GM12878 (cell line): ENCODE measurements at regions not wholly inside any gene's neighbourhood (a gene's known extent, or its start where the extent isn't known, plus 50 kb on each side); places are given as distances from the start of the nearest gene placed in this dataset.

Source experiments
- ATAC-seq: fragments of 200-7000 bp; cut with Tn5 transposase; 3 replicates; pipeline ENCODE4 v1.9.1; 2020; ENCODE audit warnings: mild to moderate bottlenecking, moderate library complexity
- BruUV-seq: library from RNA; stranded (reverse); fragments of 400-500 nt; replicated peaks from 2 replicates; lab custom pipeline; 2021; lab: Mats Ljungman, UMichigan
- CTCF ChIA-PET: fragments of 300-600 bp; sonication (Branson Sonifier 250); formaldehyde crosslinking; extraction: SDS; loops from one replicate; lab custom pipeline; 2021; ENCODE audit warnings: inconsistent platforms; lab: Yijun Ruan, JAX
- POLR2A ChIA-PET: fragments of 350-600 bp; formaldehyde crosslinking; extraction: SDS; loops from one replicate; lab custom pipeline; 2021; ENCODE audit warnings: inconsistent platforms; lab: Charles Lee
- RAD21 ChIA-PET: fragments of 300-600 bp; sonication (Branson Sonifier 250); formaldehyde crosslinking; loops from one replicate; lab custom pipeline; 2023; ENCODE audit warnings: antibody characterized with exemption; ENCODE audit not compliant: unreplicated experiment; lab: Charles Lee
- SMC1A ChIA-PET: fragments of 300-600 bp; sonication (Branson Sonifier 250); formaldehyde crosslinking; loops from one replicate; lab custom pipeline; 2023; ENCODE audit not compliant: unreplicated experiment, uncharacterized antibody; lab: Charles Lee
- DNase-seq: peaks from one replicate; pipeline ENCODE4 v3.0.0-alpha.2; 2011; ENCODE audit warnings: low read depth, low spot score
- FAIRE-seq: peaks from 3 replicates; lab custom pipeline; 2011; peaks lifted over from hg19 to GRCh38; lab: Jason Lieb, UNC
- H2AFZ ChIP-seq: 2 replicates; pipeline ENCODE4 v1.6.0; 2011; ENCODE audit warnings: low read depth, low read length, control low read depth; ENCODE audit not compliant: control insufficient read depth
- H3K27ac ChIP-seq: 2 replicates; pipeline ENCODE4 v1.5.1; 2011; ENCODE audit warnings: control low read depth; ENCODE audit not compliant: control insufficient read depth, insufficient read depth
- H3K27me3 ChIP-seq, 2 experiments: replicated peaks in 1 of 2; 2 replicates each; pipeline versions ENCODE4 v1.6.0 to v1.6.1; 2011; ENCODE audit warnings: low read length in 1 of 2; ENCODE audit not compliant: control insufficient read depth in 2 of 2, insufficient read depth in 2 of 2
- H3K36me3 ChIP-seq, 2 experiments: 2 replicates each; pipeline ENCODE4 v1.5.1; 2011; ENCODE audit warnings: low read length in 1 of 2; ENCODE audit not compliant: control insufficient read depth in 2 of 2, insufficient read depth in 2 of 2
- H3K4me1 ChIP-seq: 2 replicates; pipeline ENCODE4 v1.6.1; 2011; ENCODE audit warnings: mild to moderate bottlenecking, low read length, moderate library complexity, mixed read lengths; ENCODE audit not compliant: control insufficient read depth, insufficient read depth
- H3K4me2 ChIP-seq: 2 replicates; pipeline ENCODE4 v1.6.0; 2011; ENCODE audit warnings: control low read depth; ENCODE audit not compliant: control insufficient read depth, insufficient read depth
- H3K4me3 ChIP-seq: fragments of 200-600 bp; sonication (generic); 2 replicates; pipeline ENCODE4 v1.5.1; 2016
- H3K79me2 ChIP-seq: 2 replicates; pipeline ENCODE4 v1.6.0; 2011; ENCODE audit warnings: low read length; ENCODE audit not compliant: control insufficient read depth, insufficient read depth
- H3K9ac ChIP-seq: 2 replicates; pipeline ENCODE4 v1.8.0; 2011; ENCODE audit warnings: low read length, control low read depth, mixed read lengths; ENCODE audit not compliant: control insufficient read depth, insufficient read depth
- H3K9me3 ChIP-seq: replicated peaks from 3 replicates; pipeline ENCODE4 v1.5.1; 2011; ENCODE audit warnings: mild to moderate bottlenecking, low read length; ENCODE audit not compliant: control insufficient read depth, insufficient read depth
- H4K20me1 ChIP-seq: 2 replicates; pipeline ENCODE4 v1.6.0; 2011; ENCODE audit not compliant: control insufficient read depth, insufficient read depth
- CEBPB ChIP-seq, 2 experiments: fragments of 150-350 bp in 1 of 2; IDR thresholded peaks; 2 replicates each; pipeline ENCODE4 v1.6.1; 2012 to 2014; ENCODE audit warnings: low read depth in 2 of 2, low read length in 2 of 2, borderline replicate concordance in 1 of 2, inconsistent platforms in 1 of 2
- CHD1 ChIP-seq: IDR thresholded peaks from 2 replicates; pipeline ENCODE4 v1.6.1; 2012; ENCODE audit warnings: low read depth, low read length, improper control_type of control experiment
- EED ChIP-seq: sonication (generic); IDR thresholded peaks from 2 replicates; pipeline ENCODE4 v1.6.1; 2016; ENCODE audit warnings: antibody characterized with exemption, low read depth
- ETV6 ChIP-seq, 2 experiments: fragments of 450-650 bp in 1 of 2; IDR thresholded peaks in 1 of 2; conservative IDR thresholded peaks in 1 of 2; 2 replicates each; pipeline ENCODE4 v1.6.1; 2014; ENCODE audit warnings: antibody characterized with exemption in 1 of 2, borderline replicate concordance in 1 of 2, low read depth in 1 of 2, mild to moderate bottlenecking in 1 of 2, moderate library complexity in 1 of 2
- KDM1A ChIP-seq: fragments of 200-600 bp; sonication (generic); IDR thresholded peaks from 2 replicates; pipeline ENCODE4 v1.6.1; 2016; ENCODE audit warnings: borderline replicate concordance
- NR2F1 ChIP-seq: fragments of 450-650 bp; conservative IDR thresholded peaks from 2 replicates; pipeline ENCODE4 v1.6.1; 2017; ENCODE audit warnings: mild to moderate bottlenecking
- TARDBP ChIP-seq: IDR thresholded peaks from 2 replicates; pipeline ENCODE4 v1.6.1; 2016; ENCODE audit warnings: borderline replicate concordance
- ZNF207 ChIP-seq: fragments of 450-650 bp; IDR thresholded peaks from 2 replicates; pipeline ENCODE4 v1.6.1; 2014; ENCODE audit warnings: antibody characterized with exemption, mild to moderate bottlenecking, borderline replicate concordance
- WGBS: methylation state at CpG from one replicate; pipeline ENCODE4 v1.1.6; 2016; ENCODE audit warnings: low lambda C conversion rate; ENCODE audit not compliant: insufficient replicate concordance, insufficient coverage; ENCODE audit errors: missing lambda C conversion rate; 5-methylcytosine and 5-hydroxymethylcytosine counted together
- in situ Hi-C: fragments of 300-500 bp; cut with MboI; formaldehyde crosslinking; loops from 9 replicates; pipeline ENCODE4 v1.14.3; 2018; ENCODE audit warnings: mixed read lengths
- intact Hi-C: fragments of 100-400 bp; cut with micrococcal nuclease; formaldehyde crosslinking; loops from one replicate; pipeline ENCODE4 v1.14.2; 2022; ENCODE audit not compliant: unreplicated experiment
- TF ChIP-seq, protein P1 (sequence below): IDR thresholded peaks from 2 replicates; pipeline ENCODE4 v1.6.1; 2011; ENCODE audit warnings: low read depth, mild to moderate bottlenecking, low read length, moderate library complexity, borderline replicate concordance; ENCODE audit errors: extremely low read depth
- TF ChIP-seq, protein P2 (sequence below): fragments of 450-650 bp; IDR thresholded peaks from 2 replicates; pipeline ENCODE4 v1.6.1; 2017; ENCODE audit warnings: mild to moderate bottlenecking, moderate library complexity
- TF ChIP-seq, protein P3 (sequence below): fragments of 450-650 bp; IDR thresholded peaks from 2 replicates; pipeline ENCODE4 v1.6.1; 2016; ENCODE audit warnings: mild to moderate bottlenecking
- TF ChIP-seq, protein P4 (sequence below): fragments of 450-650 bp; IDR thresholded peaks from 2 replicates; pipeline ENCODE4 v1.6.1; 2017; ENCODE audit warnings: antibody characterized with exemption, mild to moderate bottlenecking, moderate library complexity

DNA sequence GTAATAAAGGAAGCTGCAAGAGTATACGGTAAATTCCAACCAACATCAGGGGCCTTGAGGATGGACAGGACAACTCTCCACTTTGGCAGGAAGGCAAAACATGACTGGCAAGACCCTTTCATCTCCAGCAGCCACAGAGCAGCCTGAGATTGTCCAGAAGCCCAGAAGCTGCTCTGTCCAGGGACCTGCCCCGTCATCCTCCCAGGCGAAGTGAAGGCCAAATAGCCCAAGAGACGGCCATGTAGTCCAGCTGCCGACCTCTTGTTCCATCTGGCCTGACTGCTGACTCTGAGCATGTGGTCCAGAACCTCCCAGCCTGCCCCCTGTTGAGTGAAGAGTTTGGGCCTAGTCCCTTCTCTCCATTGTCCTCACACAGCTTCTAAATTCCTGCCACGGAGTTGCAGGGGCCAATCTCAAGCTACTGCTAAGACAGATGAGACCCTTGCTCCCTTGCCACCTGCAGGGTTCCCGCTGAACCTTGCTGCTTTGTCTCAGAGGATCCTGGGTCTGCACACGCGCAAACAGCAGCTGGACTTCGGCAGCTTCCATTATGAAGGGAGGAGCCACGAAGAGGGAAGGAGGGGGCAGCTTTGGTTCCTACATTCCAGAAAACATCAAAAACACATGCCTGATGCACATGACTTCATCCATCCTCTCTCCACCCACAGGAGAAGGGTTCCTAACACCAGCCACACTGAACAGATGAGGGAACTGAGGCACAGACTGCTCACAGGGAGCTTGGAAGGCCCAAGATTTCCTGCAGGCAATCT lies 196.9 kb downstream of the KATNAL1 start:
- peaks cover 4% of the 10 kb centered on the region; the same call in 1 of the 2 replicates for H3K4me1 ChIP-seq
- in situ Hi-C loops (no loop called here), intact Hi-C loops (no loop called here)
- no peak overlapping the region for H3K9ac ChIP-seq
- DNase-seq: no peak
- ChIA-PET CTCF (interaction anchor here (0.8 to 8.9 kb wide), 9 partner anchors 55 to 603 kb away, joined by 3 to 286 read pairs (median 20); no protein-coding TSS in a partner anchor), RAD21 (interaction anchor here (1.2 to 8.5 kb wide), 4 partner anchors 262 to 340 kb away, joined by 4 to 163 read pairs (median 15); no protein-coding TSS in a partner anchor), POLR2A (no interaction called here), SMC1A (interaction anchor here (0.9 to 7.7 kb wide), 5 partner anchors 9 to 338 kb away, joined by 3 to 165 read pairs (median 7); partner anchors contain the start of gene UBL3)
- H3K27ac ChIP-seq: no peak overlapping the region
- no peaks in the 10 kb centered on the region for H3K27me3 ChIP-seq
- FAIRE-seq: no peak
- H3K9me3 ChIP-seq: no peaks in the 10 kb centered on the region
- TF ChIP-seq CHD1 (no peak), KDM1A (no peak), CEBPB (IDR thresholded peaks at IDR 0.05; ENCODE audit: borderline replicate concordance in 1 of 2, low read depth in 2 of 2, low read length in 2 of 2) (no peak), ETV6 (conservative IDR thresholded peaks at IDR 0.05 in 1 of 2, IDR thresholded peaks at IDR 0.05 in 1 of 2; ENCODE audit: borderline replicate concordance in 1 of 2, low read depth in 1 of 2) (no peak), EED (no peak), TARDBP (no peak), ZNF207 (no peak), NR2F1 (no peak)
- TF ChIP-seq, protein P1, sequence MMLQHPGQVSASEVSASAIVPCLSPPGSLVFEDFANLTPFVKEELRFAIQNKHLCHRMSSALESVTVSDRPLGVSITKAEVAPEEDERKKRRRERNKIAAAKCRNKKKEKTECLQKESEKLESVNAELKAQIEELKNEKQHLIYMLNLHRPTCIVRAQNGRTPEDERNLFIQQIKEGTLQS: no peak
- TF ChIP-seq, protein P2, sequence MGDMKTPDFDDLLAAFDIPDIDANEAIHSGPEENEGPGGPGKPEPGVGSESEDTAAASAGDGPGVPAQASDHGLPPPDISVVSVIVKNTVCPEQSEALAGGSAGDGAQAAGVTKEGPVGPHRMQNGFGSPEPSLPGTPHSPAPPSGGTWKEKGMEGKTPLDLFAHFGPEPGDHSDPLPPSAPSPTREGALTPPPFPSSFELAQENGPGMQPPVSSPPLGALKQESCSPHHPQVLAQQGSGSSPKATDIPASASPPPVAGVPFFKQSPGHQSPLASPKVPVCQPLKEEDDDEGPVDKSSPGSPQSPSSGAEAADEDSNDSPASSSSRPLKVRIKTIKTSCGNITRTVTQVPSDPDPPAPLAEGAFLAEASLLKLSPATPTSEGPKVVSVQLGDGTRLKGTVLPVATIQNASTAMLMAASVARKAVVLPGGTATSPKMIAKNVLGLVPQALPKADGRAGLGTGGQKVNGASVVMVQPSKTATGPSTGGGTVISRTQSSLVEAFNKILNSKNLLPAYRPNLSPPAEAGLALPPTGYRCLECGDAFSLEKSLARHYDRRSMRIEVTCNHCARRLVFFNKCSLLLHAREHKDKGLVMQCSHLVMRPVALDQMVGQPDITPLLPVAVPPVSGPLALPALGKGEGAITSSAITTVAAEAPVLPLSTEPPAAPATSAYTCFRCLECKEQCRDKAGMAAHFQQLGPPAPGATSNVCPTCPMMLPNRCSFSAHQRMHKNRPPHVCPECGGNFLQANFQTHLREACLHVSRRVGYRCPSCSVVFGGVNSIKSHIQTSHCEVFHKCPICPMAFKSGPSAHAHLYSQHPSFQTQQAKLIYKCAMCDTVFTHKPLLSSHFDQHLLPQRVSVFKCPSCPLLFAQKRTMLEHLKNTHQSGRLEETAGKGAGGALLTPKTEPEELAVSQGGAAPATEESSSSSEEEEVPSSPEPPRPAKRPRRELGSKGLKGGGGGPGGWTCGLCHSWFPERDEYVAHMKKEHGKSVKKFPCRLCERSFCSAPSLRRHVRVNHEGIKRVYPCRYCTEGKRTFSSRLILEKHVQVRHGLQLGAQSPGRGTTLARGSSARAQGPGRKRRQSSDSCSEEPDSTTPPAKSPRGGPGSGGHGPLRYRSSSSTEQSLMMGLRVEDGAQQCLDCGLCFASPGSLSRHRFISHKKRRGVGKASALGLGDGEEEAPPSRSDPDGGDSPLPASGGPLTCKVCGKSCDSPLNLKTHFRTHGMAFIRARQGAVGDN: no peak
- TF ChIP-seq, protein P3, sequence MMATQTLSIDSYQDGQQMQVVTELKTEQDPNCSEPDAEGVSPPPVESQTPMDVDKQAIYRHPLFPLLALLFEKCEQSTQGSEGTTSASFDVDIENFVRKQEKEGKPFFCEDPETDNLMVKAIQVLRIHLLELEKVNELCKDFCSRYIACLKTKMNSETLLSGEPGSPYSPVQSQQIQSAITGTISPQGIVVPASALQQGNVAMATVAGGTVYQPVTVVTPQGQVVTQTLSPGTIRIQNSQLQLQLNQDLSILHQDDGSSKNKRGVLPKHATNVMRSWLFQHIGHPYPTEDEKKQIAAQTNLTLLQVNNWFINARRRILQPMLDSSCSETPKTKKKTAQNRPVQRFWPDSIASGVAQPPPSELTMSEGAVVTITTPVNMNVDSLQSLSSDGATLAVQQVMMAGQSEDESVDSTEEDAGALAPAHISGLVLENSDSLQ: no peak
- TF ChIP-seq, protein P4, sequence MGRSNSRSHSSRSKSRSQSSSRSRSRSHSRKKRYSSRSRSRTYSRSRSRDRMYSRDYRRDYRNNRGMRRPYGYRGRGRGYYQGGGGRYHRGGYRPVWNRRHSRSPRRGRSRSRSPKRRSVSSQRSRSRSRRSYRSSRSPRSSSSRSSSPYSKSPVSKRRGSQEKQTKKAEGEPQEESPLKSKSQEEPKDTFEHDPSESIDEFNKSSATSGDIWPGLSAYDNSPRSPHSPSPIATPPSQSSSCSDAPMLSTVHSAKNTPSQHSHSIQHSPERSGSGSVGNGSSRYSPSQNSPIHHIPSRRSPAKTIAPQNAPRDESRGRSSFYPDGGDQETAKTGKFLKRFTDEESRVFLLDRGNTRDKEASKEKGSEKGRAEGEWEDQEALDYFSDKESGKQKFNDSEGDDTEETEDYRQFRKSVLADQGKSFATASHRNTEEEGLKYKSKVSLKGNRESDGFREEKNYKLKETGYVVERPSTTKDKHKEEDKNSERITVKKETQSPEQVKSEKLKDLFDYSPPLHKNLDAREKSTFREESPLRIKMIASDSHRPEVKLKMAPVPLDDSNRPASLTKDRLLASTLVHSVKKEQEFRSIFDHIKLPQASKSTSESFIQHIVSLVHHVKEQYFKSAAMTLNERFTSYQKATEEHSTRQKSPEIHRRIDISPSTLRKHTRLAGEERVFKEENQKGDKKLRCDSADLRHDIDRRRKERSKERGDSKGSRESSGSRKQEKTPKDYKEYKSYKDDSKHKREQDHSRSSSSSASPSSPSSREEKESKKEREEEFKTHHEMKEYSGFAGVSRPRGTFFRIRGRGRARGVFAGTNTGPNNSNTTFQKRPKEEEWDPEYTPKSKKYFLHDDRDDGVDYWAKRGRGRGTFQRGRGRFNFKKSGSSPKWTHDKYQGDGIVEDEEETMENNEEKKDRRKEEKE: no peak
- H3K4me2 ChIP-seq: no peak overlapping the region
- no peak for ATAC-seq
- no peaks in the 10 kb centered on the region for H3K79me2 ChIP-seq
- no peaks in the 10 kb centered on the region for H4K20me1 ChIP-seq
- H3K36me3 ChIP-seq: no peaks in the 10 kb centered on the region
- H2AFZ ChIP-seq: no peak overlapping the region
- BruUV-seq: no TSS peak
- H3K4me3 ChIP-seq: no peak overlapping the region
- WGBS: 59% methylated on average over 11 of the region's 11 CpGs
